K562 (cell line): ENCODE measurements at regions not wholly inside any gene's neighbourhood (a gene's known extent, or its start where the extent isn't known, plus 50 kb on each side); places are given as distances from the start of the nearest gene placed in this dataset.

Experiments used
- ATAC-seq: fragments of 200-7000 bp; cut with Tn5 transposase; 3 replicates; pipeline ENCODE4 v1.9.1; 2020; ENCODE audit warnings: moderate library complexity
- BruUV-seq: library from RNA; stranded (reverse); fragments of 400-500 nt; replicated peaks from 2 replicates; lab custom pipeline; 2021; lab: Mats Ljungman, UMichigan
- CTCF ChIA-PET: fragments of 300-600 bp; formaldehyde crosslinking; extraction: SDS; loops from one replicate; lab custom pipeline; 2021; ENCODE audit warnings: low intra/inter-chr PET ratio; lab: Yijun Ruan, JAX
- POLR2A ChIA-PET: fragments of 300-600, 350-650 bp; sonication (Branson Sonifier 250); formaldehyde crosslinking; extraction: SDS; loops from one replicate; lab custom pipeline; 2021; ENCODE audit warnings: antibody characterized with exemption, inconsistent platforms; lab: Yijun Ruan, JAX
- DNase-seq, 4 experiments: peaks; one replicate each; pipeline versions ENCODE4 v3.0.0 to v3.0.0-alpha.2; 2011 to 2018; ENCODE audit warnings: low spot score in 3 of 4, mixed read lengths in 3 of 4; ENCODE audit errors: extremely low read depth in 1 of 4
- FAIRE-seq: peaks from 2 replicates; lab custom pipeline; 2011; peaks lifted over from hg19 to GRCh38; lab: Jason Lieb, UNC
- H2AFZ ChIP-seq: 2 replicates; pipeline ENCODE4 v1.6.0; 2011; ENCODE audit warnings: low read depth, low read length, control low read depth, inconsistent platforms
- H3K27ac ChIP-seq: fragments of 200-600 bp; 3 replicates; pipeline ENCODE4 v1.8.0; 2011; ENCODE audit warnings: low read depth, mild to moderate bottlenecking, control low read depth, inconsistent platforms, low read length, moderate library complexity, mixed read lengths; ENCODE audit errors: extremely low read depth
- H3K27me3 ChIP-seq, 2 experiments: fragments of 300-600 bp in 1 of 2; 2 replicates in 1 of 2; 3 replicates in 1 of 2; pipeline versions ENCODE4 v1.6.0 to v1.8.0; 2011; ENCODE audit warnings: inconsistent platforms in 2 of 2, low read length in 2 of 2, mild to moderate bottlenecking in 1 of 2, mixed read lengths in 1 of 2, moderate library complexity in 1 of 2; ENCODE audit not compliant: control insufficient read depth in 2 of 2, insufficient read depth in 2 of 2
- H3K36me3 ChIP-seq: fragments of 300-600 bp; 3 replicates; pipeline ENCODE4 v1.8.0; 2011; ENCODE audit warnings: mild to moderate bottlenecking, low read length, inconsistent platforms; ENCODE audit not compliant: control insufficient read depth, insufficient read depth
- H3K4me1 ChIP-seq, 2 experiments: fragments of 200-600 bp in 1 of 2; replicated peaks in 1 of 2; 2 replicates in 1 of 2; 3 replicates in 1 of 2; pipeline versions ENCODE4 v1.5.1 to v1.8.0; 2011; ENCODE audit warnings: inconsistent platforms in 2 of 2, low read length in 2 of 2, mild to moderate bottlenecking in 1 of 2, mixed read lengths in 1 of 2, moderate library complexity in 1 of 2; ENCODE audit not compliant: control insufficient read depth in 2 of 2, insufficient read depth in 2 of 2
- H3K4me2 ChIP-seq: 2 replicates; pipeline ENCODE4 v1.6.1; 2011; ENCODE audit warnings: low read length, control low read depth, inconsistent platforms, mixed read lengths; ENCODE audit not compliant: insufficient read depth
- H3K4me3 ChIP-seq: fragments of 200-600 bp; sonication (generic), shearing (Covaris generic); 2 replicates; pipeline ENCODE4 v1.5.1; 2016; ENCODE audit warnings: control low read depth, inconsistent platforms
- H3K79me2 ChIP-seq: fragments of 200-600 bp; 3 replicates; pipeline ENCODE4 v1.8.0; 2011; ENCODE audit warnings: low read length, inconsistent platforms; ENCODE audit not compliant: control insufficient read depth, insufficient read depth
- H3K9ac ChIP-seq, 2 experiments: 2 replicates each; pipeline versions ENCODE4 v1.6.0 to v1.6.1; 2011; ENCODE audit warnings: low read depth in 2 of 2, low read length in 2 of 2, control low read depth in 1 of 2, inconsistent platforms in 1 of 2, mild to moderate bottlenecking in 1 of 2, mixed read lengths in 1 of 2; ENCODE audit not compliant: insufficient read depth in 1 of 2
- H3K9me1 ChIP-seq: one replicate; pipeline ENCODE4 v1.6.0; 2011; ENCODE audit warnings: inconsistent platforms, mild to moderate bottlenecking, low read length, moderate library complexity; ENCODE audit not compliant: control insufficient read depth, insufficient read depth
- H3K9me3 ChIP-seq: replicated peaks from 2 replicates; pipeline ENCODE4 v1.5.1; 2011; ENCODE audit warnings: low read depth, low read length, inconsistent platforms; ENCODE audit not compliant: control insufficient read depth, insufficient read depth
- H4K20me1 ChIP-seq: replicated peaks from 2 replicates; pipeline ENCODE4 v1.6.1; 2011; ENCODE audit warnings: low read length, inconsistent platforms, mixed read lengths; ENCODE audit not compliant: control insufficient read depth, insufficient read depth
- ESRRB ChIP-seq: fragments of 250-450 bp; sonication (Bioruptor Pico); IDR thresholded peaks from 2 replicates; pipeline ENCODE4 v1.5.0; 2020; ENCODE audit warnings: mild to moderate bottlenecking, moderate library complexity, borderline replicate concordance
- MAX ChIP-seq: sonication (generic); formaldehyde crosslinking; IDR thresholded peaks from 2 replicates; pipeline ENCODE4 v1.9.0; 2022; ENCODE audit warnings: mild to moderate bottlenecking, missing genetic modification reagents
- NFE2L1 ChIP-seq: fragments of 450-650 bp; IDR thresholded peaks from 2 replicates; pipeline ENCODE4 v1.6.1; 2016; ENCODE audit warnings: missing genetic modification characterization, low read depth, mild to moderate bottlenecking, missing compliant biosample characterization, moderate library complexity, borderline replicate concordance
- PRMT5 ChIP-seq: sonication (generic); formaldehyde crosslinking; IDR thresholded peaks from 2 replicates; pipeline ENCODE4 v1.5.0; 2020; ENCODE audit warnings: missing genetic modification reagents
- RBM25 ChIP-seq: fragments of 200-400 bp; formaldehyde crosslinking; IDR thresholded peaks from 2 replicates; pipeline ENCODE4 v1.6.1; 2018; ENCODE audit warnings: low read length, low read depth, moderate library complexity; ENCODE audit not compliant: severe bottlenecking
- WGBS: fragments of 100-300 bp; shearing (Covaris generic); methylation state at CpG from one replicate; pipeline ENCODE4 v1.1.6; 2016; ENCODE audit warnings: low coverage, mixed read lengths; ENCODE audit not compliant: insufficient coverage; ENCODE audit errors: missing lambda C conversion rate; 5-methylcytosine and 5-hydroxymethylcytosine counted together
- in situ Hi-C: fragments of 300-500 bp; cut with MboI; formaldehyde crosslinking; loops from 4 replicates; pipeline ENCODE4 v1.15.0; 2018; ENCODE audit warnings: inconsistent platforms, mixed read lengths
- intact Hi-C: fragments of 100-400 bp; cut with micrococcal nuclease; formaldehyde crosslinking; loops from 2 replicates; pipeline ENCODE4 v1.14.2; 2022

GRCh38 chr12:105862163-105862821 lies 276.5 kb downstream of the NUAK1 start:
- Histone ChIP-seq H3K79me2 (no peaks in the 10 kb centered on the region), H3K9me1 (no peaks in the 10 kb centered on the region), H4K20me1 (no peaks in the 10 kb centered on the region), H3K4me3 (no peak overlapping the region), H3K27ac (no peak overlapping the region), H3K9me3 (no peaks in the 10 kb centered on the region), H3K36me3 (no peaks in the 10 kb centered on the region), H3K27me3 (peaks cover 0 to 3% of the 10 kb centered on the region in 2 experiments; a peak in 1 of 5 replicates), H3K9ac (no peak overlapping the region), H3K4me2 (no peak overlapping the region), H2AFZ (no peak overlapping the region), H3K4me1 (no peaks in the 10 kb centered on the region)
- intact Hi-C loops (no loop called here), in situ Hi-C loops (no loop called here)
- ATAC-seq (no peak), FAIRE-seq (no peak), DNase-seq (no peak)
- POLR2A ChIA-PET = interaction anchor here (0.6 kb wide), 1 partner anchor 50 kb away, joined by 3 read pairs; no protein-coding TSS in a partner anchor
- CTCF ChIA-PET = no interaction called here
- no TSS peak for BruUV-seq
- TF ChIP-seq ESRRB (CRISPR knock-in tag) = no peak
- peak; percentile 35 for TF ChIP-seq RBM25
- 12% methylated on average over 9 of the region's 10 CpGs for WGBS

GRCh38 chr12:105864316-105864715 lies 274.4 kb downstream of the NUAK1 start:
- intact Hi-C loops (no loop called here), in situ Hi-C loops (no loop called here)
- Histone ChIP-seq H2AFZ (no peak overlapping the region), H3K36me3 (no peaks in the 10 kb centered on the region), H3K4me1 (no peaks in the 10 kb centered on the region), H3K27me3 (peaks cover 0 to 3% of the 10 kb centered on the region in 2 experiments; a peak in 1 of 5 replicates), H4K20me1 (no peaks in the 10 kb centered on the region), H3K9ac (no peak overlapping the region), H3K79me2 (no peaks in the 10 kb centered on the region), H3K9me1 (no peaks in the 10 kb centered on the region), H3K4me2 (no peak overlapping the region), H3K4me3 (no peak overlapping the region), H3K9me3 (no peaks in the 10 kb centered on the region), H3K27ac (no peak overlapping the region)
- POLR2A ChIA-PET = no interaction called here
- BruUV-seq = no TSS peak
- TF ChIP-seq PRMT5 (CRISPR knock-in tag) (no peak), NFE2L1 (tag) (no peak), MAX (no peak)
- 7% methylated on average over 4 of the region's 4 CpGs for WGBS
- FAIRE-seq (no peak), ATAC-seq (no peak), DNase-seq (no peak)
- CTCF ChIA-PET = no interaction called here
